Panc1 (cell line): ENCODE measurements at regions not wholly inside any gene's neighbourhood (a gene's known extent, or its start where the extent isn't known, plus 50 kb on each side); places are given as distances from the start of the nearest gene placed in this dataset.

ENCODE experiments used
- CTCF ChIP-seq: fragments of 450-650 bp; IDR thresholded peaks from 2 replicates; pipeline ENCODE4 v1.5.1; 2017; ENCODE audit warnings: mild to moderate bottlenecking
- TCF7L2 ChIP-seq: IDR thresholded peaks from 2 replicates; pipeline ENCODE4 v1.6.1; 2011; ENCODE audit warnings: mild to moderate bottlenecking, low read depth, low read length, inconsistent platforms

- TF ChIP-seq CTCF (no peak), TCF7L2 (no peak)
Observed at GRCh38 chr18:50494569-50494968, 65.3 kb upstream of the MAPK4 start.
